ENCODE measurements at regions not wholly inside any gene's neighbourhood (a gene's known extent, or its start where the extent isn't known, plus 50 kb on each side); places are given as distances from the start of the nearest gene placed in this dataset.

DNA sequence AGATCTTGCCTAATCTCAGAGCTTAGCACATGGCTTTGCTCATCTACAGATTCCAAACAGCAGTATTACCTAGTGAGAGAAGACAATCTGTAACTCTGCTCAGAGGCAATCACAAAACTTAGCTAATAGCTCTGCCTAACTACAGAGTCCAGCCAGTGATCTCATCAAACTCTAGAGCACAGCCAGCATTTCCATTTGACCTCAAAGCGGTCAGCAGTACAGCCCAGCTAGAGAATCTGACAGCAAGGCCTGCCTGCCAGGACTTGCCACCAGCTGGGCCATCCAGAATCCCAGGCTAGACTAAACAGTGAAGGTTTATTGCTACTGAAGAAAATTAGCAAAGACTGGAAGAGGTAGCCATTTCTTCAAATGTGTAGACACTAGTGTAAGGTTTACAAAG lies 217.9 kb upstream of the VLDLR start:
- TF ChIP-seq, protein P1, sequence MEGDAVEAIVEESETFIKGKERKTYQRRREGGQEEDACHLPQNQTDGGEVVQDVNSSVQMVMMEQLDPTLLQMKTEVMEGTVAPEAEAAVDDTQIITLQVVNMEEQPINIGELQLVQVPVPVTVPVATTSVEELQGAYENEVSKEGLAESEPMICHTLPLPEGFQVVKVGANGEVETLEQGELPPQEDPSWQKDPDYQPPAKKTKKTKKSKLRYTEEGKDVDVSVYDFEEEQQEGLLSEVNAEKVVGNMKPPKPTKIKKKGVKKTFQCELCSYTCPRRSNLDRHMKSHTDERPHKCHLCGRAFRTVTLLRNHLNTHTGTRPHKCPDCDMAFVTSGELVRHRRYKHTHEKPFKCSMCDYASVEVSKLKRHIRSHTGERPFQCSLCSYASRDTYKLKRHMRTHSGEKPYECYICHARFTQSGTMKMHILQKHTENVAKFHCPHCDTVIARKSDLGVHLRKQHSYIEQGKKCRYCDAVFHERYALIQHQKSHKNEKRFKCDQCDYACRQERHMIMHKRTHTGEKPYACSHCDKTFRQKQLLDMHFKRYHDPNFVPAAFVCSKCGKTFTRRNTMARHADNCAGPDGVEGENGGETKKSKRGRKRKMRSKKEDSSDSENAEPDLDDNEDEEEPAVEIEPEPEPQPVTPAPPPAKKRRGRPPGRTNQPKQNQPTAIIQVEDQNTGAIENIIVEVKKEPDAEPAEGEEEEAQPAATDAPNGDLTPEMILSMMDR (conservative IDR thresholded peaks at IDR 0.05; ENCODE audit: low read depth, low read length): no peak
- TF ChIP-seq MAFK (IDR thresholded peaks at IDR 0.05; ENCODE audit: low read depth, low read length) (no peak), CEBPB (IDR thresholded peaks at IDR 0.05; ENCODE audit: low read depth, low read length) (no peak), POLR2A (IDR thresholded peaks at IDR 0.05; ENCODE audit: low read depth, low read length) (no peak), RFX5 (IDR thresholded peaks at IDR 0.05; ENCODE audit: low read depth, low read length) (no peak), BHLHE40 (IDR thresholded peaks at IDR 0.05; ENCODE audit: low read depth, low read length) (no peak), RAD21 (IDR thresholded peaks at IDR 0.05; ENCODE audit: low read length) (no peak)

Data from IMR-90 (cell line).